Ectodermal cell (in vitro differentiated cells): ENCODE measurements at regions not wholly inside any gene's neighbourhood (a gene's known extent, or its start where the extent isn't known, plus 50 kb on each side); places are given as distances from the start of the nearest gene placed in this dataset.

ENCODE experiments used
- H3K27ac ChIP-seq: 2 replicates; pipeline ENCODE4 v1.7.0; 2013; ENCODE audit warnings: mild to moderate bottlenecking, low read depth, low read length; ENCODE audit not compliant: insufficient read depth, poor library complexity, severe bottlenecking
- H3K27me3 ChIP-seq: 2 replicates; pipeline ENCODE4 v1.7.0; 2013; ENCODE audit warnings: mild to moderate bottlenecking, low read length; ENCODE audit not compliant: insufficient read depth, control insufficient read depth, poor library complexity, severe bottlenecking
- H3K36me3 ChIP-seq: one replicate; pipeline ENCODE4 v1.7.0; 2013; ENCODE audit warnings: low read length; ENCODE audit not compliant: control insufficient read depth, insufficient read depth
- H3K4me1 ChIP-seq: one replicate; pipeline ENCODE4 v1.7.0; 2013; ENCODE audit warnings: low read length; ENCODE audit not compliant: control insufficient read depth, insufficient read depth
- H3K4me3 ChIP-seq: 2 replicates; pipeline ENCODE4 v1.7.0; 2013; ENCODE audit warnings: low read depth, low read length, control low read depth; ENCODE audit not compliant: insufficient read depth
- H3K9me3 ChIP-seq: 2 replicates; pipeline ENCODE4 v1.7.0; 2013; ENCODE audit warnings: mild to moderate bottlenecking, low read length, moderate library complexity; ENCODE audit not compliant: control insufficient read depth
- WGBS, 2 experiments: methylation state at CpG; one replicate each; pipeline ENCODE4 v1.1.7; 2013; ENCODE audit warnings: missing lambda C conversion rate in 2 of 2; 5-methylcytosine and 5-hydroxymethylcytosine counted together

- Histone ChIP-seq H3K27ac (no peak overlapping the region), H3K27me3 (no peaks in the 10 kb centered on the region), H3K4me3 (no peak overlapping the region), H3K9me3 (no peaks in the 10 kb centered on the region), H3K4me1 (no peaks in the 10 kb centered on the region), H3K36me3 (no peaks in the 10 kb centered on the region)
- 91 to 100% methylated on average over 1 of the region's 1 CpG for WGBS, 2 experiments
Measured at GRCh38 chr3:7879572-7879971, 622.1 kb upstream of the LMCD1 start.

GRCh38 chr3:7881946-7882345, 619.7 kb upstream of the LMCD1 start:
- no peaks in the 10 kb centered on the region for H3K27me3 ChIP-seq
- no peaks in the 10 kb centered on the region for H3K36me3 ChIP-seq
- no peaks in the 10 kb centered on the region for H3K9me3 ChIP-seq
- H3K27ac ChIP-seq = no peak overlapping the region
- no peaks in the 10 kb centered on the region for H3K4me1 ChIP-seq
- WGBS, 2 experiments = 79 to 91% methylated on average over 2 of the region's 2 CpGs
- H3K4me3 ChIP-seq = no peak overlapping the region

GRCh38 chr3:7897655-7898054, 604.0 kb upstream of the LMCD1 start:
- WGBS, 2 experiments = 87 to 90% methylated on average over 5 of the region's 5 CpGs
- H3K4me1 ChIP-seq = no peaks in the 10 kb centered on the region
- H3K27me3 ChIP-seq = no peaks in the 10 kb centered on the region
- H3K9me3 ChIP-seq = no peaks in the 10 kb centered on the region
- H3K4me3 ChIP-seq = no peak overlapping the region
- no peak overlapping the region for H3K27ac ChIP-seq
- H3K36me3 ChIP-seq = no peaks in the 10 kb centered on the region

- H3K27ac ChIP-seq = no peak overlapping the region
- no peaks in the 10 kb centered on the region for H3K4me1 ChIP-seq
- H3K4me3 ChIP-seq = no peak overlapping the region
- 79 to 93% methylated on average over 1 of the region's 1 CpG for WGBS, 2 experiments
- no peaks in the 10 kb centered on the region for H3K36me3 ChIP-seq
- H3K27me3 ChIP-seq = no peaks in the 10 kb centered on the region
- no peaks in the 10 kb centered on the region for H3K9me3 ChIP-seq
Measured at GRCh38 chr3:7913283-7913682, 588.3 kb upstream of the LMCD1 start.

GRCh38 chr3:7915356-7915755, 586.3 kb upstream of the LMCD1 start:
- Histone ChIP-seq H3K4me1 (no peaks in the 10 kb centered on the region), H3K4me3 (no peak overlapping the region), H3K27me3 (no peaks in the 10 kb centered on the region), H3K36me3 (no peaks in the 10 kb centered on the region), H3K27ac (no peak overlapping the region), H3K9me3 (no peaks in the 10 kb centered on the region)
- 83 to 85% methylated on average over 4 of the region's 4 CpGs for WGBS, 2 experiments

DNA sequence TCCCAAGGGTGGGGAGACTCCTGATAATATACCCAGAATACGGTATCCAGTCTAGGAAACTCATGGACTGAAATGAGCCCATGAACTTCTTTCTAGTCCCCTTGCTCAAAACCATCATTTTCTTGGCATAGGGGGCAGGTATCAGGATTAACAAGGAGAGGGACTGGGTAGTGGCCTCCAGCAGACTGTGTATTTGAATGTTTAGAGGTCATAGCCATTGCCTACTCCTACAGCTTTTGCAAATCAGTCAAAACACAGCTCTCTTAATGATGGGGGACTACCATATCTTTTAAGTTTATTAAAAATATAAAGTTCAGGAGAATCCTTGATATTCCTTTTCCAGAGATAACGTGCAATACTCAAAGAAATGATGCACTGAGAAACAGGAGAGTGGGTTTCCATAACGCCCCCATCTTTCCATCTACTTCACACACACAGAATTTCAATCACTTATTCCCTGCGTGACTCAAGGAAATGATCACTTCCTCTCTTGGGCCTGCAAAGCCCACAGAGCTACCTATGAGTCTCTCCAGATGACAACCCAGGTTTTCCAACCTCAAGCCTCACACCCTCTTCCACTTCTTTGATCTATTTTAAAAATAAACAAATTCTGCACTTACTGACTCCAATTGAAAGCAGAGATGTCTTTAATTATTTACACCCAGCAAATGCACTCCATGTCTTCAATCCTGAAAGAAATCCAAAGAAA, 584.0 kb upstream of the LMCD1 start:
- Histone ChIP-seq H3K4me1 (no peaks in the 10 kb centered on the region), H3K36me3 (no peaks in the 10 kb centered on the region), H3K27ac (no peak overlapping the region), H3K9me3 (no peaks in the 10 kb centered on the region), H3K4me3 (no peak overlapping the region), H3K27me3 (no peaks in the 10 kb centered on the region)
- 90 to 95% methylated on average over 4 of the region's 4 CpGs for whole genome bisulfite sequencing, 2 experiments

- no peaks in the 10 kb centered on the region for H3K36me3 ChIP-seq
- no peak overlapping the region for H3K27ac ChIP-seq
- H3K4me1 ChIP-seq = no peaks in the 10 kb centered on the region
- no peaks in the 10 kb centered on the region for H3K9me3 ChIP-seq
- no peak overlapping the region for H3K4me3 ChIP-seq
- WGBS, 2 experiments = 71 to 73% methylated on average over 6 of the region's 6 CpGs
- H3K27me3 ChIP-seq = no peaks in the 10 kb centered on the region
Measured at GRCh38 chr3:7920211-7920610, 581.4 kb upstream of the LMCD1 start.

DNA sequence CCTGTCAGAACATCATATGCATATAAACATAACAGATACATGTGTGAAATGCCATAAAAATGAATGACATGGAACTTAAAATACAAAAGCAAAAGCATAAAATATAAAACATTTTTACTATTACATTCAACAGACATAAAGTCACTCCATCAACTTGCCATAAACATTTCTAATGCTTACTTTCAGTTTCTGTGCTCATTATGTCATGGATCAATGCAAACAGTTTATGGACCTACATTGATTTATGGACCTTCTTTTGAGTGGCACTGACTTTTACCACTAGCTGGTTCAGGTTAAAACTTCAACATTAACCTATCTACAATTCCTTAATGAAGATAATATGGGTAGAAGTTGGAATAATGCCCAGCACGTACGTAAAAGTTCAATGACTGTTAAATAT, 577.4 kb upstream of the LMCD1 start:
- H3K9me3 ChIP-seq = no peaks in the 10 kb centered on the region
- H3K27ac ChIP-seq = no peak overlapping the region
- no peaks in the 10 kb centered on the region for H3K4me1 ChIP-seq
- H3K36me3 ChIP-seq = no peaks in the 10 kb centered on the region
- 86 to 100% methylated on average over 2 of the region's 2 CpGs for WGBS, 2 experiments
- H3K27me3 ChIP-seq = no peaks in the 10 kb centered on the region
- no peak overlapping the region for H3K4me3 ChIP-seq

DNA sequence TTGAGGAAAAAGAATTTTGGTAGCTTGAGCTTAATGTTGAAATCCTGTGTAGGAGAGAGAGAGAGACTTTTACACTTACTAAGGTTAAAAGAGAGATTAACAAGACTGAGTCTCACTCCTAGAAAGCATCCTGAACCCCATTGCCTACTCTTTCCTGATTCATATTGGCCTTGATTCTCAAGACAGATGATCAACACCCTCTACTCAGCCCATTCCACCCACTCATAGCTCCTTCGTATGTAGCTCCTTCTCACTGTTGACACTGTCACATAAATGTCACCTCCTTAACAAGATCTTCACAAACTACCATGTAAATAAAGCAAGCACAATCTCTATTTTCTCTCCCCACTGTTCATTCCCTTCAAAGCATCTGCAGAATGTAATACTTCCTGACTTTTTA, 574.6 kb upstream of the LMCD1 start:
- no peaks in the 10 kb centered on the region for H3K4me1 ChIP-seq

GRCh38 chr3:7927864-7928263, 573.8 kb upstream of the LMCD1 start:
- Histone ChIP-seq H3K4me1 (no peaks in the 10 kb centered on the region), H3K36me3 (no peaks in the 10 kb centered on the region), H3K9me3 (no peaks in the 10 kb centered on the region), H3K27me3 (no peaks in the 10 kb centered on the region), H3K4me3 (no peak overlapping the region), H3K27ac (no peak overlapping the region)

More for the DNA sequence above, 574.6 kb upstream of the LMCD1 start:
- no peak overlapping the region for H3K4me3 ChIP-seq
- H3K27ac ChIP-seq = no peak overlapping the region
- no peaks in the 10 kb centered on the region for H3K36me3 ChIP-seq
- WGBS, 2 experiments = 86 to 95% methylated on average over 1 of the region's 1 CpG
- H3K27me3 ChIP-seq = no peaks in the 10 kb centered on the region
- no peaks in the 10 kb centered on the region for H3K9me3 ChIP-seq
